ENCODE measurements at regions not wholly inside any gene's neighbourhood (a gene's known extent, or its start where the extent isn't known, plus 50 kb on each side); places are given as distances from the start of the nearest gene placed in this dataset.

DNA sequence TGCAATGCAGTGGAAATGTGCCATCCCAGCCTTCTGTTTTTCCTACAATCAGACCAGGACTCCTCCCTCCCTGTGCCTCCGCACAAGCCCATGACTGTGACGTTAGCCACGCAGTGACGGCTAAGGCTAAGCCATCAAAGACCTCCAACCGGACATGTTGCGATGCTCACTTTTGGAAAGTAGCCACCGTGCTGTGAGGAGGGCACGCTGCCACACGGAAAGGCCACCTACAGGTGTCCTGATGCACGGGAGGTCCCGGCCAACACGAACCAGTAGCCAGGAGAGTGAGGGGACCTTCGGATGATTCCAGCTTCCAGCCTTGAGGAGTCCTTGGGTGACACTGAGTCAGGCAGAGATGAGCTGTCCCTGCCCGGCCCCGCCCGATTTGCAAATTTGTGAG, 53.9 kb downstream of the FOXL1 start:
- no peak for DNase-seq (ENCODE audit: low read depth in 2 of 2)

DNA sequence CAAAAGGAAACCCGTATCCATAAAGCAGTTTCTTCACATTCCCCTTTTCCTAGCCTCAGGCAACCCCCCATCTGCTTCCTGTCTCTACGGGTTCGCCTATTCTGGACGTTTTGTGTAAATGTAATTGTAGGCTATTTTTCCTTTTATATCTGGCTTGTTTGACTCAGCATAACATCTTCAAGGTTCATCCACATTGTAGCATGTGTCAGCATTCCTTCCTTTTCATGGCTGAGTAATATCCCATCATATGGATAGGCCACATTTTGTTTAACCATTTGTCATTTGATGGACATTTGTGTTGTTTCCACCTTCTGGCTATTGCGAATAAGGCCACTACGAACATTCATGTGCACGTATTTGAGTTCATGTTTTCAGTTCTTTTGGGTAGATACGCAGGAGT, 54.6 kb downstream of the FOXL1 start:
- DNase-seq (ENCODE audit: low read depth in 2 of 2), result no peak

DNA sequence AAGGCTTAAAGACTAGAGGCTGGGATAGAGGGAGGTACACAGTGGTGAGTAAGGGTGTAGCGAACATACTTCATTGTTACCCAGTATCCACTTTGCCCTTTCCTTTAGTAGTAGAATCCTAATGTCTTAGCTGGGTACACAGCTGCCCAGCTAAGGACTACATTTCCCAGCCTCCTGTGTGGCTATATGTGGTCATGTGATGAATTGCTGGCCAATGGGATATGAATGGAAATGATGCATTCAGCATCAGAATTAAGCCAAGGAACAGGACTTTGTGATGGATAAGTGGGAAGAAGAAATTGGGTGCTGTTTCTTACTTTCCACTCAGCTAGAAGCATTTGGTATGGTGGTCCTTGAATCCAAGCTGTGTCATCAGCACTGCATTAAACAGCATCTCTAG, 55.9 kb downstream of the FOXL1 start:
- DNase-seq (ENCODE audit: low read depth in 2 of 2), result no peak

DNA sequence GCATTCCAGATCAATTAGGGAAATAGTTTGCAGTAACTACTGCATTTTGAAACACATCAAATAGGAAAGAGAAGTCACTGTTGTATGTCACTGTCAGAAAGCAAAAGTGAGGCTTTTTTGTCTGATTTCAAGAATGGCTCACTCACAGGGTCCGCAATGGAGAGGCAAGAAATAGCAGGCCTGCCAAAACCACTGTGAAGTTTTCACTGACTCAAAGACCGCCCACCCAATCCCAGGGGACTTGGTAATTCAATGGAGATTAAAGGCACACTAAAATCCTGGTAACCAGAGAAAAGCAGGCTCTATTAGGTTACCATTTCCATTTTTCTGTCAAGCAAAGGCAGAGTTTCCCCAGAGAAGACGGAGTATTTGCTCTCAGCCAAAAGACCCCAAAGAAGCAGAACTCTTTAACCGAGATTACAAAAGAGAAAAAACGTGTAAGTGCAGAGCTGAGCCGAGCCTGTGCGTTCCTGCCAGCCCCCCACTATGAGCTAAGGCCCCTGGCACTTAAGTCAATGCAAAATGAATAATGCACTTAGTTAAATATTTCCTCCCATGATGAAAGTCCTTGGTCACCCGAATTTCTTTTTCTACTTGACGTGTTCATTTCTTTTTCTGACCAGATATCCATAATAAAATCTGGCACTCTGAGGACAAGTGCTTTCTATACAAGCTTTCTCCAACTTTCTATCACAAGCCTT, 57.0 kb downstream of the FOXL1 start:
- no peak for DNase-seq (ENCODE audit: low read depth in 2 of 2)

DNA sequence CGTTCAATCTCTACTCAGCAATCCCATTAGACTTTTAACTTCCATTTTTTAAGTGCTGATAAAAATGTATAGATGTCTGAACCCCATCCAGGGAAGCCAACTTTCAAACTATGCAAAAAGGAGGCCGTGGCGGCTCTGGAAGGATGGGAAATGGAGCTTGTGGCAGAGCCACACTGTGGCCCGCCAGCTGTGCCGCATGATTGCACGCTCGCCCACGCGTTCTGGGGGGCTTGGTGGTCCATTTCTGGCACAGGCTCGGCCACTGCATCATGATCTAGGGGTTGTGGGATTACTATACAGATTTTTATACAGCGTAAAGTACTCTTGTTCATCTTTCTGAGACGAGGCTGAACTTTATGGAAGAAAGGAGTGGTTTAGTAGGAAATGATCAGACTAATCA, 57.6 kb downstream of the FOXL1 start:
- no peak for DNase-seq (ENCODE audit: low read depth in 2 of 2)

DNA sequence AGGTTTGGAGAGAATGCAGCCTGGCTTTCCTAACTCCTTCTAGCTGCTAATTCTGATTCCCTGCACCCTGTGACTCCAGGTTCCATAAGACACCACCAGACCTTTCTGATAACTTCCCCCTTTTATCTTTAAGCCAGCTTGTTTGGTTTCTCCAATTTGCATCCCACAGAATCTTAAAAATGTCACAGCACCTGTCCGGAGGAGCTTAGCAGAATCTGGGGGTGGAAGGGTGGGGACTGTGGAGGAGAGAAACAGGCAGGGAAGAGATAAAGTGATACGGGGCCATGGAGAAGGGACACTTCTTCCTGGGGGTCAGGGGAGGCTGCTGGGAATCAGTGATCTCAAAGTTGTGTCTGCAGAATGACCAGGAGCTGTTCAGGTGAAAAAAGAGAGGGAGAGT, 59.4 kb downstream of the FOXL1 start:
- DNase-seq (ENCODE audit: low read depth in 2 of 2), result no peak

DNA sequence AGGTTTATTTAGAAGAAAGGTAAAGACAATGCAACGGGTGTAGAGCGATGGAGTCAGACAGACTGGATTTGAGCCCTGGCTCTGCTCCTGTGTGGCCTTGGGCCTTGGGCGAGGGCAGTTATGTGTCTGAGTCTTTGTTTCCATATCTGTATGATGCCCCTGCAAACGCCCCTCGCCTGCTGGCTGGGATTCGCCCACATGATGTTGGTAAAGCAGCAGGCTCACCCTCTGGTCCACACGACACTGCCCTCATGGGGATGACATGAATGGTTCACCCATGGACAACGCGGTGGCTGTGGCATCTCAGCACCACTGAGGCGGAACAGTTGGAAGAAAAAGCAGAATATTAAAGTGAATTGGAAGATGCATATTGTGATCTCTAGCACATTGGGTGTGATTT, 60.3 kb downstream of the FOXL1 start:
- DNase-seq (ENCODE audit: low read depth in 2 of 2), result no peak

DNA sequence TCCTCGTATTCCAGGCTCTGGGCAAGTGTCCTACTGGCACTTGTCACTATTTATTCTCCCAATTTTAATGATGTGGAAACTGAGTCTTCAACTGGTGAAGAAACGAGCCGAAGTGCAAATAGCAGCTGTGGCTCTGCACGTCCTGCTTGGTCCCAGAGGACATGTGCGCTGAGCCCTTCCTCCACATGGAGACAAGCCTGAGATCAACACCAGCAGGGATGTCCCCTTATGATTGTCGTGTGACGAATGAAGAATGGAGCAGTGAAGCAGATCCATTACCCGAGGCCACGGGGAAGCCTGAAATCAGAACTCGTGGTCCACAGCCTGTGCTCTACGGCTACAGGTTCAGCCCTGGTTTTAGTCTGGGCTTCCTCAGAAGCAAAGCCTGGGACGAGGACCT, 61.0 kb downstream of the FOXL1 start:
- DNase-seq (ENCODE audit: low read depth in 2 of 2), result no peak

DNA sequence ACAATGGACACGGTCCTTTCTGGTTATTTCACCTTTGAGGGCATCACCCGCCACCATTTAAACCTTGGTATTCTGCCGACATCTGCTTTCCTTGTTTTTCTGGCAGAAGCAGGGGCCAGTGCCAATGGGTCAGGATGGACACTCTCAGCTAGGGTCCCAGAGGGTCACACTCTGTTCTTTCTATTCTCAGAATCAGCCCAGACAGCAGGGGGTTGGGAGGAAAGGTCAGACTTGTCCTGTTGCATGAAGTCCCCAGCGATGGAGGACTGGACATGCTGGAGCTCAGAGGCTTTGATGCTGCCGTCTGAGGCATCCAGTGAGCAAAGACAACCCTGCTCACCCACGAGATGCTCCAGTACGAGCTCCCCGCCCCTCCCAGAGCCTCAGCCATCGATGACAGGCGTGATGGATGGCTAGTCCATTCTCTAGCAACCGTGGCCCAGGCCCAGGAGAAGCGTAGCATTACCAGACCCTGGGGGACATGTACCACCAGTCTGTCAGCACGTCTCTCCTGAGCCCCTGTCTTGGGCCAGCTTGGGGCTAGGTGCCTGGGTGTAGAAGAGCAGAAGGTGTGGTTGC, 62.0 kb downstream of the FOXL1 start:
- no peak for DNase-seq (ENCODE audit: low read depth in 2 of 2)

DNA sequence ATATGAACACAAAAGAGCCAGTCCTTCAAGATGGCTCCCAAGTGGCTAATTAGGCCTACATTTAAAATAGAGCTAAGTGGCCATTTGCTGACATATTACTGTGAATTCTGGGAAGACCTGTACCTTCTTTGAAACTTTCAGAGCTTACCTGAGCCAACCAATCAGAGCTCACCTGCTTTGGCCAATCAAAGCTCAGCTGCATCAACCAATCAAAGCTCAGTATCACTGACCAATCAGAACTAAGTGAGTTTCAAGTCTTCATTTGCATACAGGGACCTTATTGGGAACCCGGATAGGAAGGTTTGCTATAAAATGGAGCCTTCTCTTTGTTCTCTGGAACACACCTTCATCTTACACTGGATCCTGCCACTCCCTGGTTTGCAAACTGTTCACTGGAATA, 63.7 kb downstream of the FOXL1 start:
- no peak for DNase-seq (ENCODE audit: low read depth in 2 of 2)

DNA sequence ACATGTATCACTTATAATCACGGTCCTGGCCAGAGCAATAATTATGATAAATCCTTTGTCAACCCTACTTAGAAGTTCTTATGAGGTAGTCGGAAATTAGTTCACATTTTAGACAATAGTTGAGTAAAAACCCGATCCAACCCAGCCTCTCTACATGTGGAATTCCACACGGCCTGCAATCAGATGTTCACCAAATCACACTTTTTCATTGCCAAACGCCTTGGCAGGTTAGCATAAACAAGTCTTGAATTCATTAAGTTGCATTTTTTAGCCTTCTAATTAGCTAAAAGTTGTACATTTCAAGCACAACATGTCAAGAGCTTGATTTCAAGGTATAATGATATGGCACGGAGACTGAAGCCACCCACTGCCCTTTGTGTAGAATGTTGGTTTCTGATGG, 65.3 kb downstream of the FOXL1 start:
- DNase-seq (ENCODE audit: low read depth in 2 of 2), result no peak

DNA sequence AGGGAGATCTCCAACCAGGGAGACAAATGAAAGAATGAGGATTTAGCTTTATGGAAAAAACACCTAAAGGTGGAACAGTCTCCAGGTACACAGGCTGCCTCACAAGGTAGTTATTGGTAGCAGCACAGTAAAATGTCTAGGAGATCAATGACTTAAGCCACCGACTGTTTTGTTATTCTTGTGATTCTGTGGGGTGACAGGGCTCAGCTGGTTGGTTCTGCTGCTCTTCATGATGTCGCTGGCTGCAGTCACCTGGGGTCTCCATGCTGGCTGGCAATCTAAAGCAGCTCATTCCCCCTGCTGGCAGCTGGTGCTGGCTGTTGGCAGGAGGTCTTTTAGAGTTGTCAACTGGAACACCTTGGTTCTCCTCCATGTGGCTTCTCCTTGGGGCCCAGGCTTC, 69.2 kb downstream of the FOXL1 start:
- no peak for DNase-seq (ENCODE audit: low read depth in 2 of 2)

DNA sequence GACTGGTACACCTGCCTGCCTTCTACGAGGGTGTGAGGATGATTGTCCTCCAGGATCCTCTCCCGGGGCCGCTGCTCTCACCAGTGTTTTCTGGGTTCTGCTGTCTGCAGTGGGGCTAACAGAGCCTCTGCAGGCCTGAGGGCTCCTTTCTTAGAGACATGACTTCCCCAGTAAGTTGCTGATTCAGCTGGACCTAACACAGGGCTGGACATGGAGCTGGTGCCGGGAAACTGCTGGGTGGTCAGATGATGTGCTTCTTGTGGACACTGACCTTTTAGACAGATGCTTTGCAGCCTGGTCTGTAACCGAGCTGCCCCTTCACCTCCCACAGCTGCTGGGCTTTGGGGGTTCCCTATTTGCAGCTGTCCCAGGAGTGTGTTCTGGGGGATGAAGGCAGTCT, 71.5 kb downstream of the FOXL1 start:
- DNase-seq (ENCODE audit: low read depth in 2 of 2), result no peak

DNA sequence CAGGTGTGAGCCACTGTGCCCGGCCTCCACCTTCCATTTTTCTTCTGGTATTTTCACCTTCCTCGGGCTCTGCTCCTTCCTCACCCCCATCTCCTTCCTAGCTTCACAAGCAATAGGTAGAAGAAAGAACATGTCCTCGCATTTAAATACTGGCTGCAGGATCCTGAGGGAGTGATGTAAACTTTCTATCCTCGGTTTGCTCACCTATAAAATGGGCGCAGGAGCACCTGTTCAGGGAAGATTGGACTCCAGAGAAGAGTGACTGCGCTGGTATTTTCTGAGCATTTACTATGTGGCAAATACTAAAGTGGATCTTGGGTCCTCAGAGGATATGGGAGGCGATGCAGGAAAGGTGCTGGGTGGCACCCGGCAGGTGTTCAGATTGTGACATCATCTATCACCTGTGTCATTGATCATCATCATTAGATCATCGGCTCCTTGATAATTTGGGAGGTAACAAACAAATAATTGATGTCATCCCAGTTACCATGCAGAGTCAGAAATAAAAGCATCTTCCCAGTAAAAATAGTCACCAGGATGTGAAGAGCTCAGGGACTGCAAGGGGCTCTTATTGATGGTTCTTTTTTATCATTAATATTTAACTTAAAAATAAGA, 72.8 kb downstream of the FOXL1 start:
- no peak for DNase-seq (ENCODE audit: low read depth in 2 of 2)

DNA sequence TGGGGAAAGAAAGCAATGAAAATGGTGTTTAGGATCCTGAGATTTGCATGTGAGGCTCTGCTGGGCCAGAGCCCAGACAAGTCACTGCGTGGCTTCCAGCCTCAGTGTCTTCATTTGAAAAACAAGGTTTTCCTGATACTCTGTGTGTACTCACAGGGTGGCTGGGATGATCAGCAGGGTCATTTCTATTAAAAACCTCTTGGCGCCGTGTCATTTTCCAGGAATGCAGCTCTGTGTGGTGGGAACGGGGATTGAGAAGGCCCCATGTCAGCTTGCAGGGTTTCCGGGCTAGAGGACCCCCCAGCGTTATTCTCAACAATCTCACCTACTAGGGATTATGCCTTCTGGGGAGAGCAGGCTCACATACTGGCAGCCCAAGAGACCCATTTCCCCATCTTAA, 73.5 kb downstream of the FOXL1 start:
- no peak for DNase-seq (ENCODE audit: low read depth in 2 of 2)

DNA sequence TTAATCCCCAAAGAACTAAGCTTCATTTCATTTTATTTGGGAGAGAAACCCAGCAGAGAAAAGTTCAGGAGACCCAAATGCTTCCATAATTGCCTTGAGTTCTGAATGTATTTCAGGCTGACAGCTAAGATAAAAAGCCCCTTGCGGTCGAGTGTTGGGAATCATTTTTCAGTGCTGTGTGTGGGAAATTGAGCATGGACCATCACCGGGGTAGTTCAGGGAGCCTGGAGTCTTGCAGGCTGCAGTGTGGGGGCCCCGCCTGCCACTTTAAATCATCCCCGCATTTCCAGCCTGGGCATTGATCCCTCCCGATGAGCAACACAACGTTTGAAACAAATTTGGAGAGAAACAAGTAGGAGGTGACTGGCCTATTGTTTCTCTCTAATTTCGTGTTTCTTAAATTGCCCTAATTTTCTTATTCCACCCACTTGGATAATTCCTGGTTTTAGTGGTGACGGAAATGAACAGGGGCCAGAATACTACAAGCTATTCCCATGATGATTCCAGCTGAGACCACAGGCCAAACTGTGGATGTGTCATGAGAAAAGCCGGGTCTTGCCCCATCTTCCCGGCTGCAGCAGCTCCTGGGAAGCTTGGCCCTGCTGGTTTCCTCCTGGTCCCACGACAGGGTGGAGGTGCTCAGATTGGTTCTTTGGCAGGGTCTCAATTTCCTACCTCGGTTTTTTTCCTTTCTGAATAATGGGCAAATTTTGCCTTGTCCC, 75.1 kb downstream of the FOXL1 start:
- no peak for DNase-seq (ENCODE audit: low read depth in 2 of 2)

DNA sequence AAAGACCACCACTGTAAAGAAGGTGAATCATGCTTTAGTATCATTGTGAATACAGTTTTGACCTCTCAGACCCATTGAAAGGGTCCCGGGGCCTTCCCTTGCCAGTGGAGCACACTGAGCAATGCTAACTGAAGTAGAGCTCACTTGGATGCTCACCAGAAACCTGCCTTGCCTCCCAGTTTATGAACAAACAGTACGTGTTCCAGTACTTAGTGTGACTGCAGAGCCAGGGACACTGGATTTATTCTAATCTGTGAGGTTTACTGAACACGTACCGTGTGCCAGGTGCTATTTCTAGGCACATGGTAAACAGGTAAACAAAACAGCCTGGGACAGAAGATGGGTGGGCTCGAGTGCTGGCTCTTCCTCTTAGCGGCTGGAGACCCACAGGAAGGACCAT, 79.6 kb downstream of the FOXL1 start:
- no peak for DNase-seq (ENCODE audit: low read depth in 2 of 2)

DNA sequence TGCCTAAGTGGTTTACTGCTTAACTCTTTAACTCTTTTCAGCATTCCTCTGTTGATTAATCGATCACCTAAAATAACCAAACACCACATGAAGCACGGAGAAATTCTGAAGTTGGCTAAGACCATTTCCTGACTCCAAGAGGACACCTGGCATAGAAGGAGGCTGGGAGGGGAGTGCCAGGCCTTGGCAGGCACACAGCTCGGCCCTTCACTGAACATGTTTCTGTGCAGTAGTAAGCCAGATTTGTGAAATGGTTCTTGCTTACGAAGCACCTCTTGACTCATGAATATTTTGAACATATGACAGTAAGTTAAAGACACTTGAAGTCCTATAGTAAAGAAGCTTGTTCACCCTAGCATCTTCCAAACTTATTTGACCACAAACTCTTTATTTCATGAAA, 82.3 kb downstream of the FOXL1 start:
- DNase-seq (ENCODE audit: low read depth in 2 of 2), result no peak

DNA sequence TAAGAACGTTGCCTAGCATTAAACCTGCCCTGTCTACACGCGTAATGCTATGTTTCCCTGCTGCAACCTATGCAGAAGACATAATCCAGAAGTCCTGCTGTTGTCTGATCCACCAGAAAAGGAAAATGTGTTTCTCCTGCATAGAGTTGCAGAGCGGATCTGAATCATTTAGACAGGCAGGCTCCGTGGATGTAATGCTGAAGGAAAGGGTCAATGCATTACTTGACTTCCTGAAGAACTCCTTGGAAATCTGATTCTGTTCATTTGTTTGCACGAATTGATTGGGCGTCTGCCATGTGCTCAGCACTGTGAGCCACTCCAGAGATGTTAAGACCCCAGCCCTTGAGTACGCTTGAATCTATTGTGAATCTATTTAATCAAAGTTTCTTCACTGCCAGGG, 83.4 kb downstream of the FOXL1 start:
- DNase-seq (ENCODE audit: low read depth in 2 of 2), result no peak

DNA sequence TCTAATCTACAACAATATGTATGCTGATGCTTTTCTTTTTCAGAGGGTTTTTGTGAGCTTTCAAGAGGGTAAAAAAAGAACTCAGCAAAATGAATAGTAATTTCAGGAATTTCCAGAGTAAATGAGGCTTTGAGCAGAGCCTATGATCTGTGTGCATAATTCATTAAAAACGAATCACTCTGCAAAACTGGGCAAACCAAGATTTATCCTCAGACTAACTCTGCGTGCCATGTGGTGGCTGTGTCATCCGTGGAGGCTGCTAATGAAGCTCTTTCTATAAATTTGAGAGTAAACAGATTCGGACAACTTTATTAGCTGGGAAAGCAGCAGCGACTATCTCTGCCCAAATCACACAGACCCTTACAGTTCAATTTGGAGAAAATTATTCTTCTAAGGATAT, 83.8 kb downstream of the FOXL1 start:
- DNase-seq (ENCODE audit: low read depth in 2 of 2), result no peak

DNA sequence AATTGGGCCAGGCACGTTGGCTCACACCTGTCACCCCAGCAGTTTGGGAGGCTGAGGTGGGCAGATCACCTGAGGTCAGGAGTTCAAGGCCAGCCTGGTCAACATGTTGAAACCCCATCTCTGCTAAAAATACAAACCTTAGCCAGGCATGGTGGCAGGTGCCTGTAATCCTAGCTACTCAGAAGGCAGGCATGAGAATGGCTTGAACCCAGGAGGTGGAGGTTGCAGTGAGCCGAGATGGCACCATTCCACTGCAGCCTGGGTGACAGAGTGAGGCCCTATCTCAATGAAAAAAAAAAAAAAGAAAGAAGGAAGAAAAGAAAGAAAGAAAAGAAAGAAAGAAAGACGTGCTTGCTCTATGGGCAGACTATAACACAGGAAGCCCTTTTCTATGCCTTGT, 84.4 kb downstream of the FOXL1 start:
- no peak for DNase-seq (ENCODE audit: low read depth in 2 of 2)

DNA sequence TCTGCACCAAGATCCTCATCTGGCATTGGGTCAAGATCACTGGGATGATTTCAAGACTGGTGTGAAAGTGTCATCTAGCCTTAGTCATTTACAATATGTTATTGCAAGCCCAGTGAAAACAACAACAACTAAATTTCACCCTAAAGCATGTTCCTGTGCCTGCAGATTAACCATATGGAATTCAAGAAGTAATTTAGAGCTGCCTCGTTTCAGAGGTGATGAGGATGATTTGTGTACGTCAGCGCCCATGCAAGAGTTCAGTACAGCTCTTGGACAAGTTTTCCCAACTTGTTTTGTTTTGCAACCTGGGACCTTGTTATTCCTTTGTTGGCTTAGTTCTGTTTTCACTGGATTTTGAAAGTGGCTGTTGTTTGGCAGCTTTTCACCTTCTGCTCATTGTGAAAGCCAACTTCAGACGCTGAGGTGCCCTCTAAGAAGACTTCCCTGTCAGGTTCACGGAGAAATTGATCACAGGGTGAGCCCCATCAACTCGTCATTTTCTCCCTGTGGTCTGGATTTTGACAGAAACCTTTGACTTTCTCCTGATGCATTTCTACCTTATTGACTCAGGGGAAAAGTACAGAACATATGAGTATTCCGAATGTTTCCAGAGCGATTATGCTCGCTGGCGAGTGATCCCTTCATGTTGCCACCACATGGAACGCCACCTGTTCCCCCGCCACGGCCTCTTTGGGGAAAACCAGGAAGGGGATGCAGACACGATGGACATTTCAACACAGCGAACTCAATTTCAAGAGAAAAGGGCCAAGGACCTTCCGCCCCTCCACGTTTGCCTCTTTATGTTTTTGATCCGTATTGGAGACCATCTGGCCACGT, 85.6 kb downstream of the FOXL1 start:
- DNase-seq (ENCODE audit: low read depth in 2 of 2), result no peak

All from stimulated activated CD4-positive, alpha-beta T cell treated with anti-CD3 and anti-CD28 coated beads, Interleukin-4, amount 100 ng/mL, for 48 hours (primary cell).